ENCODE measurements at regions not wholly inside any gene's neighbourhood (a gene's known extent, or its start where the extent isn't known, plus 50 kb on each side); places are given as distances from the start of the nearest gene placed in this dataset.

- TF ChIP-seq SIN3A (IDR thresholded peaks at IDR 0.05; ENCODE audit: borderline replicate concordance, insufficient read depth, low read length) = no peak
- TF ChIP-seq, protein P1, sequence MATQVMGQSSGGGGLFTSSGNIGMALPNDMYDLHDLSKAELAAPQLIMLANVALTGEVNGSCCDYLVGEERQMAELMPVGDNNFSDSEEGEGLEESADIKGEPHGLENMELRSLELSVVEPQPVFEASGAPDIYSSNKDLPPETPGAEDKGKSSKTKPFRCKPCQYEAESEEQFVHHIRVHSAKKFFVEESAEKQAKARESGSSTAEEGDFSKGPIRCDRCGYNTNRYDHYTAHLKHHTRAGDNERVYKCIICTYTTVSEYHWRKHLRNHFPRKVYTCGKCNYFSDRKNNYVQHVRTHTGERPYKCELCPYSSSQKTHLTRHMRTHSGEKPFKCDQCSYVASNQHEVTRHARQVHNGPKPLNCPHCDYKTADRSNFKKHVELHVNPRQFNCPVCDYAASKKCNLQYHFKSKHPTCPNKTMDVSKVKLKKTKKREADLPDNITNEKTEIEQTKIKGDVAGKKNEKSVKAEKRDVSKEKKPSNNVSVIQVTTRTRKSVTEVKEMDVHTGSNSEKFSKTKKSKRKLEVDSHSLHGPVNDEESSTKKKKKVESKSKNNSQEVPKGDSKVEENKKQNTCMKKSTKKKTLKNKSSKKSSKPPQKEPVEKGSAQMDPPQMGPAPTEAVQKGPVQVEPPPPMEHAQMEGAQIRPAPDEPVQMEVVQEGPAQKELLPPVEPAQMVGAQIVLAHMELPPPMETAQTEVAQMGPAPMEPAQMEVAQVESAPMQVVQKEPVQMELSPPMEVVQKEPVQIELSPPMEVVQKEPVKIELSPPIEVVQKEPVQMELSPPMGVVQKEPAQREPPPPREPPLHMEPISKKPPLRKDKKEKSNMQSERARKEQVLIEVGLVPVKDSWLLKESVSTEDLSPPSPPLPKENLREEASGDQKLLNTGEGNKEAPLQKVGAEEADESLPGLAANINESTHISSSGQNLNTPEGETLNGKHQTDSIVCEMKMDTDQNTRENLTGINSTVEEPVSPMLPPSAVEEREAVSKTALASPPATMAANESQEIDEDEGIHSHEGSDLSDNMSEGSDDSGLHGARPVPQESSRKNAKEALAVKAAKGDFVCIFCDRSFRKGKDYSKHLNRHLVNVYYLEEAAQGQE (IDR thresholded peaks at IDR 0.05; ENCODE audit: insufficient read depth in 1 of 2, low read depth in 2 of 2, low read length in 2 of 2) = no peak
- TF ChIP-seq FOXP2 (optimal IDR thresholded peaks at IDR 0.05; ENCODE audit: borderline replicate concordance, extremely low read depth, extremely low read length, insufficient read depth) = no peak
- TF ChIP-seq POLR2AphosphoS5 (IDR thresholded peaks at IDR 0.05; ENCODE audit: low read depth, low read length) = no peak
- no peak for TF ChIP-seq TAF1 (IDR thresholded peaks at IDR 0.05; ENCODE audit: borderline replicate concordance, insufficient read depth, low read length)
Measured at GRCh38 chr12:67842124-67842523, 147.1 kb upstream of the IFNG-AS1 start.

- TF ChIP-seq FOXP2 (optimal IDR thresholded peaks at IDR 0.05; ENCODE audit: borderline replicate concordance, extremely low read depth, extremely low read length, insufficient read depth) = no peak
Measured at GRCh38 chr12:67843257-67843656, 146.0 kb upstream of the IFNG-AS1 start.

DNA sequence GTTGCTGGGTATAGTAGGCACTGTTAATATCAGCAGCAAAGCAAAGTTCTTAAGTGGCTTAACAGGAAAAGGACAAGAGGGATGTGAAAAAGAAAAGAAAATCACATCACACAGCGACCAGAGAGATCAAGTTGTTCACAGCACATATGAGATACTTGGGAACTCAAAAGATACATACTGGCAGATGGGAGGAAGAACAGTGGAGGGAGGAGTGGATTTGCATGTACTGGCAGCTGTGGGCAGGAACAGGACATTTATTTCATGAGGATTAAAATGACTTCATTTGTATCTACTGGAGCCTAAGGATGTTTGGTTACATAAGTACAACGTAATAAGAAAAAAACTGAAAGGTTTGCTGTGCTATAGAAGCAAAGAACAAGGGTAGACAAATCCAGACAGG, 136.5 kb upstream of the IFNG-AS1 start:
- no peak for TF ChIP-seq POLR2AphosphoS5 (IDR thresholded peaks at IDR 0.05; ENCODE audit: low read depth, low read length)
- TF ChIP-seq FOXP2 (optimal IDR thresholded peaks at IDR 0.05; ENCODE audit: borderline replicate concordance, extremely low read depth, extremely low read length, insufficient read depth) = no peak
- no peak for TF ChIP-seq TAF1 (IDR thresholded peaks at IDR 0.05; ENCODE audit: borderline replicate concordance, insufficient read depth, low read length)

- TF ChIP-seq FOXP2 (optimal IDR thresholded peaks at IDR 0.05; ENCODE audit: borderline replicate concordance, extremely low read depth, extremely low read length, insufficient read depth) (no peak), SIN3A (IDR thresholded peaks at IDR 0.05; ENCODE audit: borderline replicate concordance, insufficient read depth, low read length) (no peak), TAF1 (IDR thresholded peaks at IDR 0.05; ENCODE audit: borderline replicate concordance, insufficient read depth, low read length) (no peak), POLR2AphosphoS5 (IDR thresholded peaks at IDR 0.05; ENCODE audit: low read depth, low read length) (no peak)
- TF ChIP-seq, protein P1 (IDR thresholded peaks at IDR 0.05; ENCODE audit: insufficient read depth in 1 of 2, low read depth in 2 of 2, low read length in 2 of 2) = no peak
Measured at GRCh38 chr12:67853204-67853603, 136.0 kb upstream of the IFNG-AS1 start.

GRCh38 chr12:67854351-67854750, 134.9 kb upstream of the IFNG-AS1 start:
- TF ChIP-seq, protein P1 (IDR thresholded peaks at IDR 0.05; ENCODE audit: insufficient read depth in 1 of 2, low read depth in 2 of 2, low read length in 2 of 2) = no peak
- TF ChIP-seq POLR2AphosphoS5 (IDR thresholded peaks at IDR 0.05; ENCODE audit: low read depth, low read length) (no peak), SIN3A (IDR thresholded peaks at IDR 0.05; ENCODE audit: borderline replicate concordance, insufficient read depth, low read length) (no peak), TAF1 (IDR thresholded peaks at IDR 0.05; ENCODE audit: borderline replicate concordance, insufficient read depth, low read length) (no peak), FOXP2 (optimal IDR thresholded peaks at IDR 0.05; ENCODE audit: borderline replicate concordance, extremely low read depth, extremely low read length, insufficient read depth) (no peak)

DNA sequence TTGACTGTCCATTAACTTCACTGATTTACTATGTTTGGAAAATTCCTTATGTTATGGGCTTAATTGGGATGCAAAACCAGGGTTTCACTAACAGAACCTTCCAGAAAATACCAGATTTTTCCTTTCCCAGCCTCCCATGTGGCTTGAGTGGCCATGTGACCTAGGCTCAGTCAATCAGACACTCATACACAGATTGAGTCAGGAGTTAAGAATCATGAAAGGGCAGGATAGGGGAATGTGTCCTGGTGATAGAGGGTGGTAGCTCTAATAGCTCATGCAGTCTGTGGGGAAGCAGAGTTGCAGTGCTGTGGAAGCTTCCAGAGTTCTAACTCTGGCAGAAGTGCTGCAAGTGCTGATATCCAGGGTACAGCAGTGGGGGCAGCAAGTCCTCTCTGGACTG, 134.1 kb upstream of the IFNG-AS1 start:
- no peak for TF ChIP-seq TAF1 (IDR thresholded peaks at IDR 0.05; ENCODE audit: borderline replicate concordance, insufficient read depth, low read length)
- TF ChIP-seq, protein P1 (IDR thresholded peaks at IDR 0.05; ENCODE audit: insufficient read depth in 1 of 2, low read depth in 2 of 2, low read length in 2 of 2) = no peak
- TF ChIP-seq FOXP2 (optimal IDR thresholded peaks at IDR 0.05; ENCODE audit: borderline replicate concordance, extremely low read depth, extremely low read length, insufficient read depth) = no peak
- no peak for TF ChIP-seq POLR2AphosphoS5 (IDR thresholded peaks at IDR 0.05; ENCODE audit: low read depth, low read length)
- TF ChIP-seq SIN3A (IDR thresholded peaks at IDR 0.05; ENCODE audit: borderline replicate concordance, insufficient read depth, low read length) = no peak
